ENCODE measurements at regions not wholly inside any gene's neighbourhood (a gene's known extent, or its start where the extent isn't known, plus 50 kb on each side); places are given as distances from the start of the nearest gene placed in this dataset.

DNA sequence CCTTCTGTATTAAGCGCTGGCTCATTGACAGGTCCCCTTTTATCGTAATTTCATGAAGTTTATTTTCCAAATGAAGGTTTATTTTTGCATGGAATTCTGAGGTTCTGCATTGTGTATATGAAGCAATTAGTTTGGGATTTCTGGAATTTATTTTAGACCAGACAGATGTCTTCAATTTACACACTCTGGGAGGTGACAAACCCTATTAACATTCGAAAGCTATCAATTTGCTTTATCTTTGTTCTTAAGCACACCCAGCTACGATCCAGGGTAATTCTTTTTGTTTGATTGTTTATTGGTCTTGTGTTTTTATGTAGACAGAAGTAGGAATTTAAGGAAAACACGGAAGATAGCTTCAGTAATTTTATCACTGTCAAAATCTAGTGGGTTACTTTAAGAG is 264.6 kb downstream of the HS3ST3A1 start:
- FAIRE-seq, result peak; percentile 19
- DNase-seq (ENCODE audit: low read depth in 1 of 2, low spot score in 2 of 2), result no peak
- Histone ChIP-seq H4K91ac (replicated peaks; ENCODE audit: insufficient read length, low read length) (no peak overlapping the region), H2BK15ac (ENCODE audit: low read length) (no peak overlapping the region), H3K79me1 (ENCODE audit: low read depth, low read length) (no peaks in the 10 kb centered on the region), H3K14ac (ENCODE audit: insufficient read length) (no peak overlapping the region), H2BK5ac (ENCODE audit: low read depth, low read length) (no peak overlapping the region), H4K5ac (ENCODE audit: insufficient read length, low read depth, low read length) (no peak overlapping the region), H2BK120ac (replicated peaks; ENCODE audit: low read depth, low read length) (no peak overlapping the region), H3K27ac (ENCODE audit: low read depth, low read length) (no peak overlapping the region), H3K4me1 (replicated peaks in 1 of 4; ENCODE audit: control insufficient read depth in 3 of 4, insufficient read depth in 4 of 4, low read length in 3 of 4) (peaks cover 0 to 8% (median 3%) of the 10 kb centered on the region in 4 experiments; a peak in 2 of 7 replicates), H3K23me2 (ENCODE audit: low read depth, low read length) (peaks cover 2% of the 10 kb centered on the region; the same call in 1 of the 2 replicates), H2AK5ac (ENCODE audit: low read depth, low read length) (no peak overlapping the region), H3K4ac (replicated peaks; ENCODE audit: insufficient read length, low read depth, low read length) (no peak overlapping the region), H3K79me2 (ENCODE audit: control insufficient read depth in 1 of 2, insufficient read depth in 2 of 2, low read length in 2 of 2) (no peaks in the 10 kb centered on the region), H3K4me2 (ENCODE audit: insufficient read depth in 1 of 2, low read depth in 2 of 2, low read length in 2 of 2) (peak overlapping the region; percentile 33 to 41; a peak in 2 of 4 replicates), H3K27me3 (replicated peaks in 1 of 4; ENCODE audit: control insufficient read depth in 3 of 4, extremely low read depth in 1 of 4, insufficient read depth in 3 of 4, low read length in 3 of 4) (peaks cover 0 to 2% (median 0%) of the 10 kb centered on the region in 4 experiments; a peak in 2 of 7 replicates), H3K36me3 (ENCODE audit: control insufficient read depth in 2 of 4, insufficient read depth in 4 of 4, low read length in 3 of 4) (no peaks in the 10 kb centered on the region), H3K23ac (ENCODE audit: insufficient read length) (no peak overlapping the region), H3K56ac (replicated peaks; ENCODE audit: insufficient read length, low read depth, low read length) (no peak overlapping the region), H2BK20ac (ENCODE audit: low read length) (no peak overlapping the region), H3K9me3 (ENCODE audit: insufficient read depth in 2 of 2, low read depth in 1 of 2, low read length in 1 of 2) (no peaks in the 10 kb centered on the region), H3K9ac (replicated peaks in 1 of 4; ENCODE audit: extremely low read depth in 1 of 4, low read depth in 3 of 4, low read length in 3 of 4) (no peak overlapping the region), H2BK12ac (ENCODE audit: low read depth, low read length) (no peak overlapping the region), H3K18ac (ENCODE audit: extremely low read depth, low read length) (no peak overlapping the region), H2AFZ (ENCODE audit: low read length) (no peak overlapping the region), H4K8ac (ENCODE audit: extremely low read depth, insufficient read depth, low read length) (no peak overlapping the region), H3K4me3 (ENCODE audit: extremely low read depth in 1 of 4, insufficient read depth in 2 of 4, low read depth in 3 of 4, low read length in 4 of 4) (peak overlapping the region in 1 of 4 experiments; percentile 44; a peak in 1 of 8 replicates), H4K20me1 (replicated peaks in 1 of 2; ENCODE audit: control insufficient read depth in 1 of 2, insufficient read depth in 2 of 2, low read length in 2 of 2) (no peaks in the 10 kb centered on the region)
- POLR2A ChIA-PET (ENCODE audit: partially characterized antibody), result no interaction called here
- TF ChIP-seq, protein P1, sequence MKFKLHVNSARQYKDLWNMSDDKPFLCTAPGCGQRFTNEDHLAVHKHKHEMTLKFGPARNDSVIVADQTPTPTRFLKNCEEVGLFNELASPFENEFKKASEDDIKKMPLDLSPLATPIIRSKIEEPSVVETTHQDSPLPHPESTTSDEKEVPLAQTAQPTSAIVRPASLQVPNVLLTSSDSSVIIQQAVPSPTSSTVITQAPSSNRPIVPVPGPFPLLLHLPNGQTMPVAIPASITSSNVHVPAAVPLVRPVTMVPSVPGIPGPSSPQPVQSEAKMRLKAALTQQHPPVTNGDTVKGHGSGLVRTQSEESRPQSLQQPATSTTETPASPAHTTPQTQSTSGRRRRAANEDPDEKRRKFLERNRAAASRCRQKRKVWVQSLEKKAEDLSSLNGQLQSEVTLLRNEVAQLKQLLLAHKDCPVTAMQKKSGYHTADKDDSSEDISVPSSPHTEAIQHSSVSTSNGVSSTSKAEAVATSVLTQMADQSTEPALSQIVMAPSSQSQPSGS (IDR thresholded peaks at IDR 0.05; ENCODE audit: low read length), result no peak
- TF ChIP-seq BACH1 (IDR thresholded peaks at IDR 0.05; ENCODE audit: low read length), result no peak
- TF ChIP-seq CHD2 (IDR thresholded peaks at IDR 0.05; ENCODE audit: low read length), result no peak
- TF ChIP-seq PHF8 (conservative IDR thresholded peaks at IDR 0.05; ENCODE audit: low read depth, low read length), result no peak
- no peak for TF ChIP-seq CBX5 (IDR thresholded peaks at IDR 0.05; ENCODE audit: low read depth, low read length)
- TF ChIP-seq RBBP5 (IDR thresholded peaks at IDR 0.05; ENCODE audit: borderline replicate concordance, low read depth, low read length), result no peak
- TF ChIP-seq RAD21 (IDR thresholded peaks at IDR 0.05 in 1 of 2, conservative IDR thresholded peaks at IDR 0.05 in 1 of 2; ENCODE audit: low read depth in 2 of 2, low read length in 2 of 2), result no peak
- no peak for TF ChIP-seq GABPA (IDR thresholded peaks at IDR 0.05; ENCODE audit: borderline replicate concordance, insufficient read depth, low read length)
- TF ChIP-seq POU5F1 (IDR thresholded peaks at IDR 0.05; ENCODE audit: low read depth, low read length), result no peak
- TF ChIP-seq, protein P2, sequence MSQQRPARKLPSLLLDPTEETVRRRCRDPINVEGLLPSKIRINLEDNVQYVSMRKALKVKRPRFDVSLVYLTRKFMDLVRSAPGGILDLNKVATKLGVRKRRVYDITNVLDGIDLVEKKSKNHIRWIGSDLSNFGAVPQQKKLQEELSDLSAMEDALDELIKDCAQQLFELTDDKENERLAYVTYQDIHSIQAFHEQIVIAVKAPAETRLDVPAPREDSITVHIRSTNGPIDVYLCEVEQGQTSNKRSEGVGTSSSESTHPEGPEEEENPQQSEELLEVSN (IDR thresholded peaks at IDR 0.05), result no peak
- no peak for TF ChIP-seq NANOG (IDR thresholded peaks at IDR 0.05; ENCODE audit: insufficient read depth, low read depth, low read length, poor library complexity, severe bottlenecking)
- 52% methylated on average over 5 of the region's 5 CpGs; no CpG with 5 or more reads in 1 of the 2 experiments for WGBS, 2 experiments (ENCODE audit: extremely low coverage in 1 of 2, insufficient coverage in 1 of 2, insufficient read length in 1 of 2, insufficient replicate concordance in 2 of 2, low coverage in 1 of 2, low lambda C conversion rate in 2 of 2, missing lambda C conversion rate in 1 of 2)
- CTCF ChIA-PET (ENCODE audit: partially characterized antibody), result interaction anchor here (0.6 to 1.7 kb wide), 20 partner anchors 9 to 1635 kb away, joined by 3 to 9 read pairs (median 3); no protein-coding TSS in a partner anchor
